Testis (tissue), 2 donors: ENCODE measurements at regions not wholly inside any gene's neighbourhood (a gene's known extent, or its start where the extent isn't known, plus 50 kb on each side); places are given as distances from the start of the nearest gene placed in this dataset.

Source experiments
- POLR2A ChIP-seq: fragments of 450-650 bp; IDR thresholded peaks from one replicate; pipeline ENCODE4 v1.6.1; 2017; ENCODE audit warnings: antibody characterized with exemption, mild to moderate bottlenecking, moderate library complexity
- TF ChIP-seq, protein P1 (sequence below), 3 experiments: fragments of 450-650 bp in 2 of 3; fragments of 200-600 bp in 1 of 3; sonication (generic) in 1 of 3; IDR thresholded peaks; one replicate each; pipeline ENCODE4 v1.5.1; 2016 to 2019; ENCODE audit warnings: antibody characterized with exemption in 3 of 3, mild to moderate bottlenecking in 2 of 3, moderate library complexity in 1 of 3

DNA sequence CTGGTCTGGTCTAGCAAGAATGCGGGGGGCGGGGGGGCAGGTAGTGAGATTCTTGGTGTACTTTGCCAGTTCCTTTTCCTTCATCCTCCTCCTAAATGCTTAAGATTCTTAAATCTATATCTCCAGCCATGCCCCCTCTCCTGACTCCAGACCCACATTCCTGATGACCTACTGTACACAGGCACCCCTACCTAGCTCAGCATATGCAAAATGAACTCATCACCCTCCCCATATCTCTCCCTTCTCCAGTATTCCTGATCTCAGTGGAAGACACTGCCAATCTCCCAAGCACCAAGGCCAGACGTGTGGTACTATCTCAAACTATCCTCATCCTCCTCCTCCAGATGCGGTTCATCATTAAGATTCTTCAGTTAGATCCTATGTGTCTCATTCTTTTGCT lies 215.8 kb downstream of the SPTSSA start:
- TF ChIP-seq, protein P1, sequence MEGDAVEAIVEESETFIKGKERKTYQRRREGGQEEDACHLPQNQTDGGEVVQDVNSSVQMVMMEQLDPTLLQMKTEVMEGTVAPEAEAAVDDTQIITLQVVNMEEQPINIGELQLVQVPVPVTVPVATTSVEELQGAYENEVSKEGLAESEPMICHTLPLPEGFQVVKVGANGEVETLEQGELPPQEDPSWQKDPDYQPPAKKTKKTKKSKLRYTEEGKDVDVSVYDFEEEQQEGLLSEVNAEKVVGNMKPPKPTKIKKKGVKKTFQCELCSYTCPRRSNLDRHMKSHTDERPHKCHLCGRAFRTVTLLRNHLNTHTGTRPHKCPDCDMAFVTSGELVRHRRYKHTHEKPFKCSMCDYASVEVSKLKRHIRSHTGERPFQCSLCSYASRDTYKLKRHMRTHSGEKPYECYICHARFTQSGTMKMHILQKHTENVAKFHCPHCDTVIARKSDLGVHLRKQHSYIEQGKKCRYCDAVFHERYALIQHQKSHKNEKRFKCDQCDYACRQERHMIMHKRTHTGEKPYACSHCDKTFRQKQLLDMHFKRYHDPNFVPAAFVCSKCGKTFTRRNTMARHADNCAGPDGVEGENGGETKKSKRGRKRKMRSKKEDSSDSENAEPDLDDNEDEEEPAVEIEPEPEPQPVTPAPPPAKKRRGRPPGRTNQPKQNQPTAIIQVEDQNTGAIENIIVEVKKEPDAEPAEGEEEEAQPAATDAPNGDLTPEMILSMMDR (IDR thresholded peaks at IDR 0.05), result no peak
- TF ChIP-seq POLR2A, result no peak
